Hepatocyte (in vitro differentiated cells): ENCODE measurements at regions not wholly inside any gene's neighbourhood (a gene's known extent, or its start where the extent isn't known, plus 50 kb on each side); places are given as distances from the start of the nearest gene placed in this dataset.

ENCODE experiments used
- DNase-seq: peaks from one replicate; pipeline ENCODE4 v3.0.0-alpha.2; 2016; ENCODE audit warnings: low spot score
- H2AFZ ChIP-seq: fragments of 200-600 bp; sonication (generic); 2 replicates; pipeline ENCODE4 v1.6.0; 2016; ENCODE audit warnings: antibody characterized with exemption, mild to moderate bottlenecking
- H3K27ac ChIP-seq: fragments of 200-600 bp; sonication (generic); 2 replicates; pipeline ENCODE4 v1.5.1; 2016; ENCODE audit warnings: mild to moderate bottlenecking
- H3K27me3 ChIP-seq: fragments of 200-600 bp; sonication (generic); 2 replicates; pipeline ENCODE4 v1.6.1; 2016
- H3K36me3 ChIP-seq: fragments of 200-600 bp; sonication (generic); replicated peaks from 2 replicates; pipeline ENCODE4 v1.5.1; 2016; ENCODE audit warnings: low read depth; ENCODE audit not compliant: insufficient read depth
- H3K4me1 ChIP-seq: fragments of 200-600 bp; sonication (generic); 2 replicates; pipeline ENCODE4 v1.5.1; 2016; ENCODE audit warnings: mild to moderate bottlenecking, moderate library complexity; ENCODE audit not compliant: insufficient read depth
- H3K4me2 ChIP-seq: fragments of 200-600 bp; sonication (generic); 2 replicates; pipeline ENCODE4 v1.6.0; 2016
- H3K4me3 ChIP-seq: fragments of 200-600 bp; sonication (generic); 2 replicates; pipeline ENCODE4 v1.5.1; 2016; ENCODE audit warnings: mild to moderate bottlenecking
- H3K79me2 ChIP-seq: fragments of 200-600 bp; sonication (generic); 2 replicates; pipeline ENCODE4 v1.6.0; 2017; ENCODE audit warnings: mild to moderate bottlenecking
- H3K9me2 ChIP-seq: fragments of 200-600 bp; sonication (generic); replicated peaks from 2 replicates; pipeline ENCODE4 v1.6.0; 2017; ENCODE audit warnings: mild to moderate bottlenecking; ENCODE audit not compliant: insufficient read depth
- H3K9me3 ChIP-seq: fragments of 200-600 bp; sonication (generic); 2 replicates; pipeline ENCODE4 v1.5.1; 2016; ENCODE audit warnings: low read depth, mild to moderate bottlenecking
- H4K20me1 ChIP-seq: fragments of 200-600 bp; sonication (generic); 2 replicates; pipeline ENCODE4 v1.6.0; 2016; ENCODE audit warnings: mild to moderate bottlenecking; ENCODE audit not compliant: insufficient read depth, poor library complexity, severe bottlenecking
- CTCF ChIP-seq: fragments of 200-600 bp; sonication (generic); IDR thresholded peaks from 2 replicates; pipeline ENCODE4 v1.5.1; 2016; ENCODE audit warnings: antibody characterized with exemption, mild to moderate bottlenecking; ENCODE audit not compliant: poor library complexity
- EZH2 ChIP-seq: fragments of 200-600 bp; sonication (generic); IDR thresholded peaks from 2 replicates; pipeline ENCODE4 v1.6.1; 2016; ENCODE audit warnings: antibody characterized with exemption, mild to moderate bottlenecking, borderline replicate concordance
- EZH2phosphoT487 ChIP-seq: fragments of 200-600 bp; sonication (generic); IDR thresholded peaks from one replicate; pipeline ENCODE4 v1.6.1; 2018; ENCODE audit warnings: antibody characterized with exemption, mild to moderate bottlenecking, low read depth, moderate library complexity; ENCODE audit not compliant: unreplicated experiment, severe bottlenecking
- WGBS: methylation state at CpG from one replicate; pipeline ENCODE4 v1.1.6; 2016; ENCODE audit warnings: low lambda C conversion rate; ENCODE audit errors: missing lambda C conversion rate; 5-methylcytosine and 5-hydroxymethylcytosine counted together

GRCh38 chr17:79453481-79453880, 157.4 kb downstream of the RBFOX3 start:
- DNase-seq: no peak
- Histone ChIP-seq H3K9me3 (no peaks in the 10 kb centered on the region), H4K20me1 (no peaks in the 10 kb centered on the region), H3K4me2 (no peak overlapping the region), H3K4me1 (no peaks in the 10 kb centered on the region), H3K9me2 (no peaks in the 10 kb centered on the region), H3K4me3 (no peak overlapping the region), H3K27ac (no peak overlapping the region), H3K27me3 (no peaks in the 10 kb centered on the region), H3K36me3 (no peaks in the 10 kb centered on the region), H2AFZ (no peak overlapping the region), H3K79me2 (no peaks in the 10 kb centered on the region)
- TF ChIP-seq EZH2phosphoT487: no peak
- WGBS: 79% methylated on average over 6 of the region's 6 CpGs

- DNase-seq: no peak
- no peak overlapping the region for H2AFZ ChIP-seq
- WGBS: 83% methylated on average over 11 of the region's 11 CpGs
- no peak overlapping the region for H3K4me2 ChIP-seq
- no peaks in the 10 kb centered on the region for H3K79me2 ChIP-seq
- TF ChIP-seq EZH2phosphoT487: no peak
- no peak for TF ChIP-seq CTCF
- TF ChIP-seq EZH2: no peak
- H3K27ac ChIP-seq: no peak overlapping the region
- no peaks in the 10 kb centered on the region for H3K9me2 ChIP-seq
- no peaks in the 10 kb centered on the region for H3K27me3 ChIP-seq
- H3K9me3 ChIP-seq: no peaks in the 10 kb centered on the region
- no peaks in the 10 kb centered on the region for H4K20me1 ChIP-seq
- no peak overlapping the region for H3K4me3 ChIP-seq
- H3K4me1 ChIP-seq: no peaks in the 10 kb centered on the region
- H3K36me3 ChIP-seq: no peaks in the 10 kb centered on the region
Observed at GRCh38 chr17:79452706-79453105, 158.1 kb downstream of the RBFOX3 start.

GRCh38 chr17:79451167-79451566, 159.7 kb downstream of the RBFOX3 start:
- TF ChIP-seq EZH2phosphoT487 (no peak), EZH2 (no peak), CTCF (no peak)
- DNase-seq: no peak
- Histone ChIP-seq H3K79me2 (no peaks in the 10 kb centered on the region), H3K27ac (no peak overlapping the region), H4K20me1 (no peaks in the 10 kb centered on the region), H3K27me3 (no peaks in the 10 kb centered on the region), H3K9me3 (no peaks in the 10 kb centered on the region), H2AFZ (no peak overlapping the region), H3K9me2 (no peaks in the 10 kb centered on the region), H3K36me3 (no peaks in the 10 kb centered on the region), H3K4me1 (no peaks in the 10 kb centered on the region), H3K4me2 (no peak overlapping the region), H3K4me3 (no peak overlapping the region)
- 93% methylated on average over 7 of the region's 7 CpGs for WGBS

DNA sequence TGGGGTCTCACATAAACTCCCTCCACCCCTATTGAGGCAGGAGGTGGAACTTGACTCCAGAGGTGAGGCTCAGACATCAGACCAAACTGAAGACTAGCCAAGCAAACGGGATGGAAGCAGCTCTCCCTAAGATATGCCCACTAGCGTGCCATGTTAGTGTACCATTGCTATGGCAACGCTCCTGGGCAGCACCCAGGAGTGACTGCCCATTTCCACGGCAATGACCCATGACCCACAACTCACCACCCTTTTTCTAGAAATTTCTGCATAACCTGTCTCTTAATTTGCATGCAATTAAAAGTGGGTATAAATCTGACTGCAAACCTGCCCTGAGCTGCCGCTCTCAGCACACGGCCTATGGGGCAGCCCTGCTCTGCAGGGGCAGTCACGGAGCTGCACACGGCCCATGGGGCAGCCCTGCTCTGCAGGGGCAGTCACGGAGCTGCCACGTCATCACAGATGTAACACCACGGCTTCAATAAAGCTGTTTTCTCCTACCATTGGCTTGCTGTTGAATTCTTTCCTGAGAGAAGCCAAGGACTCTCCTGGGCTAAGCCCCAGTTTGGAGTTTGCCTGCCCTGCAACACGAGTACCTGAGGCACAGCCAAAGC, 164.3 kb downstream of the RBFOX3 start:
- H3K4me2 ChIP-seq: no peak overlapping the region
- no peaks in the 10 kb centered on the region for H4K20me1 ChIP-seq
- H2AFZ ChIP-seq: no peak overlapping the region
- H3K9me2 ChIP-seq: no peaks in the 10 kb centered on the region
- H3K4me1 ChIP-seq: no peaks in the 10 kb centered on the region
- DNase-seq: no peak
- H3K4me3 ChIP-seq: no peak overlapping the region
- H3K27me3 ChIP-seq: no peaks in the 10 kb centered on the region
- no peak overlapping the region for H3K27ac ChIP-seq
- WGBS: 84% methylated on average over 12 of the region's 12 CpGs
- no peaks in the 10 kb centered on the region for H3K36me3 ChIP-seq
- TF ChIP-seq CTCF (no peak), EZH2phosphoT487 (no peak), EZH2 (no peak)
- no peaks in the 10 kb centered on the region for H3K79me2 ChIP-seq
- H3K9me3 ChIP-seq: no peaks in the 10 kb centered on the region
